ENCODE measurements at regions not wholly inside any gene's neighbourhood (a gene's known extent, or its start where the extent isn't known, plus 50 kb on each side); places are given as distances from the start of the nearest gene placed in this dataset.
"Not testable (repeated sequence)": the region's sequence is repeated elsewhere in the genome, so short reads cannot be mapped to it uniquely, and the experiment has no call there.

- no peak overlapping the region for H3K27ac Mint-ChIP-seq
- no peak overlapping the region for H3K4me3 Mint-ChIP-seq
- no peaks in the 10 kb centered on the region for H3K36me3 Mint-ChIP-seq
- H3K4me1 Mint-ChIP-seq = peaks cover 2 to 5% of the 10 kb centered on the region in 2 donors
- ATAC-seq (replicated peaks) = no peak
- peaks cover 0 to 2% of the 10 kb centered on the region in 2 donors for H3K9me3 Mint-ChIP-seq
- H3K27me3 Mint-ChIP-seq = peaks cover 4 to 12% of the 10 kb centered on the region in 2 donors
- no peak for DNase-seq
Measured at GRCh38 chr9:134541097-134541747, 100.4 kb upstream of the COL5A1 start.

GRCh38 chr9:134544388-134545214 is 97.0 kb upstream of the COL5A1 start:
- no peak for DNase-seq

GRCh38 chr9:134545215-134545542 is 96.4 kb upstream of the COL5A1 start:
- Mint-ChIP-seq H3K27me3 (peaks cover 15 to 27% of the 10 kb centered on the region in 2 donors), H3K9me3 (peaks cover 0 to 3% of the 10 kb centered on the region in 2 donors), H3K27ac (no peak overlapping the region), H3K4me1 (peaks cover 2 to 5% of the 10 kb centered on the region in 2 donors), H3K4me3 (no peak overlapping the region), H3K36me3 (no peaks in the 10 kb centered on the region)
- ATAC-seq (replicated peaks) (no peak), DNase-seq (no peak)

More at GRCh38 chr9:134544388-134545214, 97.0 kb upstream of the COL5A1 start:
- Mint-ChIP-seq H3K27ac (no peak overlapping the region), H3K4me3 (no peak overlapping the region), H3K9me3 (peaks cover 0 to 3% of the 10 kb centered on the region in 2 donors), H3K27me3 (peaks cover 15 to 27% of the 10 kb centered on the region in 2 donors), H3K4me1 (peaks cover 2 to 5% of the 10 kb centered on the region in 2 donors), H3K36me3 (no peaks in the 10 kb centered on the region)
- ATAC-seq (replicated peaks) = no peak

- H3K9me3 Mint-ChIP-seq = peaks cover 0 to 3% of the 10 kb centered on the region in 2 donors
- ATAC-seq (replicated peaks) = peak in 1 of 2 donors; percentile 34
- no peak overlapping the region for H3K27ac Mint-ChIP-seq
Measured at GRCh38 chr9:134545543-134546245, 95.9 kb upstream of the COL5A1 start.

GRCh38 chr9:134546246-134546731 is 95.3 kb upstream of the COL5A1 start:
- Mint-ChIP-seq H3K27ac (no peak overlapping the region), H3K27me3 (peaks cover 23 to 36% of the 10 kb centered on the region in 2 donors), H3K36me3 (no peaks in the 10 kb centered on the region), H3K9me3 (peaks cover 0 to 3% of the 10 kb centered on the region in 2 donors), H3K4me1 (peaks cover 2 to 5% of the 10 kb centered on the region in 2 donors), H3K4me3 (no peak overlapping the region)
- DNase-seq (no peak), ATAC-seq (replicated peaks) (no peak)

More at GRCh38 chr9:134545543-134546245, 95.9 kb upstream of the COL5A1 start:
- no peak for DNase-seq
- Mint-ChIP-seq H3K36me3 (no peaks in the 10 kb centered on the region), H3K4me3 (no peak overlapping the region), H3K27me3 (peaks cover 19 to 31% of the 10 kb centered on the region in 2 donors), H3K4me1 (peaks cover 2 to 5% of the 10 kb centered on the region in 2 donors)

GRCh38 chr9:134546746-134547145 is 94.9 kb upstream of the COL5A1 start:
- H3K27ac Mint-ChIP-seq = no peak overlapping the region
- no peaks in the 10 kb centered on the region for H3K36me3 Mint-ChIP-seq
- ATAC-seq (replicated peaks) (no peak), DNase-seq (no peak)
- peaks cover 0 to 3% of the 10 kb centered on the region in 2 donors for H3K9me3 Mint-ChIP-seq
- peaks cover 23 to 38% of the 10 kb centered on the region in 2 donors for H3K27me3 Mint-ChIP-seq
- peaks cover 2 to 5% of the 10 kb centered on the region in 2 donors for H3K4me1 Mint-ChIP-seq
- no peak overlapping the region for H3K4me3 Mint-ChIP-seq

- H3K4me3 Mint-ChIP-seq = no peak overlapping the region
- no peak overlapping the region for H3K27ac Mint-ChIP-seq
- H3K36me3 Mint-ChIP-seq = no peaks in the 10 kb centered on the region
- ATAC-seq (replicated peaks) (no peak), DNase-seq (no peak)
- peaks cover 0 to 2% of the 10 kb centered on the region in 2 donors for H3K9me3 Mint-ChIP-seq
- peaks cover 28 to 45% of the 10 kb centered on the region in 2 donors for H3K27me3 Mint-ChIP-seq
- H3K4me1 Mint-ChIP-seq = peaks cover 4 to 5% of the 10 kb centered on the region in 2 donors
Measured at GRCh38 chr9:134547161-134548100, 94.2 kb upstream of the COL5A1 start.

GRCh38 chr9:134548185-134548584 is 93.4 kb upstream of the COL5A1 start:
- DNase-seq (no peak), ATAC-seq (replicated peaks) (no peak)
- H3K27me3 Mint-ChIP-seq = peaks cover 34 to 52% of the 10 kb centered on the region in 2 donors
- H3K27ac Mint-ChIP-seq = no peak overlapping the region
- H3K4me3 Mint-ChIP-seq = no peak overlapping the region
- H3K9me3 Mint-ChIP-seq = peaks cover 0 to 2% of the 10 kb centered on the region in 2 donors
- H3K36me3 Mint-ChIP-seq = no peaks in the 10 kb centered on the region
- peaks cover 4 to 5% of the 10 kb centered on the region in 2 donors for H3K4me1 Mint-ChIP-seq

GRCh38 chr9:134548618-134549017 is 93.0 kb upstream of the COL5A1 start:
- Mint-ChIP-seq H3K4me1 (peaks cover 4 to 5% of the 10 kb centered on the region in 2 donors), H3K27me3 (peaks cover 36 to 55% of the 10 kb centered on the region in 2 donors), H3K36me3 (no peaks in the 10 kb centered on the region), H3K4me3 (no peak overlapping the region), H3K9me3 (peaks cover 0 to 2% of the 10 kb centered on the region in 2 donors), H3K27ac (no peak overlapping the region)
- ATAC-seq (replicated peaks) (no peak), DNase-seq (no peak)

GRCh38 chr9:134549336-134549735 is 92.3 kb upstream of the COL5A1 start:
- DNase-seq (no peak), ATAC-seq (replicated peaks) (no peak)
- H3K27me3 Mint-ChIP-seq = peaks cover 38 to 61% of the 10 kb centered on the region in 2 donors
- H3K4me3 Mint-ChIP-seq = no peak overlapping the region
- no peak overlapping the region for H3K27ac Mint-ChIP-seq
- no peaks in the 10 kb centered on the region for H3K36me3 Mint-ChIP-seq
- H3K9me3 Mint-ChIP-seq = peaks cover 0 to 2% of the 10 kb centered on the region in 2 donors
- peaks cover 4 to 5% of the 10 kb centered on the region in 2 donors for H3K4me1 Mint-ChIP-seq

- H3K27me3 Mint-ChIP-seq = peaks cover 33 to 61% of the 10 kb centered on the region in 2 donors
- ATAC-seq (replicated peaks); H3K36me3 Mint-ChIP-seq; H3K9me3 Mint-ChIP-seq; DNase-seq; H3K27ac Mint-ChIP-seq; H3K4me1 Mint-ChIP-seq; H3K4me3 Mint-ChIP-seq: not testable (repeated sequence)
Measured at GRCh38 chr9:134550081-134550480, 91.5 kb upstream of the COL5A1 start.

GRCh38 chr9:134550584-134550983 is 91.0 kb upstream of the COL5A1 start:
- ATAC-seq (replicated peaks) (no peak), DNase-seq (no peak)
- H3K27ac Mint-ChIP-seq = no peak overlapping the region
- H3K9me3 Mint-ChIP-seq = peaks cover 0 to 2% of the 10 kb centered on the region in 2 donors
- H3K36me3 Mint-ChIP-seq = no peaks in the 10 kb centered on the region
- H3K4me3 Mint-ChIP-seq = no peak overlapping the region
- peaks cover 4 to 5% of the 10 kb centered on the region in 2 donors for H3K4me1 Mint-ChIP-seq
- H3K27me3 Mint-ChIP-seq = peaks cover 30 to 61% of the 10 kb centered on the region in 2 donors

GRCh38 chr9:134551176-134551575 is 90.4 kb upstream of the COL5A1 start:
- ATAC-seq (replicated peaks) (no peak), DNase-seq (no peak)
- H3K4me1 Mint-ChIP-seq = peaks cover under 1 to 2% of the 10 kb centered on the region in 2 donors
- no peaks in the 10 kb centered on the region for H3K36me3 Mint-ChIP-seq
- H3K9me3 Mint-ChIP-seq = peaks cover 0 to 2% of the 10 kb centered on the region in 2 donors
- H3K4me3 Mint-ChIP-seq = no peak overlapping the region
- H3K27ac Mint-ChIP-seq = no peak overlapping the region
- H3K27me3 Mint-ChIP-seq = peaks cover 26 to 57% of the 10 kb centered on the region in 2 donors

All from stimulated activated naive B cell treated with anti-CD40 and anti-IgM and Interleukin-4, amounts not matched to agents 10 μg/mL and 1 μg/mL and 100 μg/mL, for 72 hours (primary cell).